HepG2 (cell line): ENCODE measurements at regions not wholly inside any gene's neighbourhood (a gene's known extent, or its start where the extent isn't known, plus 50 kb on each side); places are given as distances from the start of the nearest gene placed in this dataset.

Experiments
- ATAC-seq: fragments of 200-7000 bp; cut with Tn5 transposase; 3 replicates; pipeline ENCODE4 v1.9.1; 2020; ENCODE audit warnings: mild to moderate bottlenecking, moderate library complexity
- BruUV-seq: library from RNA; stranded (reverse); fragments of 400-500 nt; replicated peaks from 2 replicates; lab custom pipeline; 2021; lab: Mats Ljungman, UMichigan
- CTCF ChIA-PET: fragments of 300-600 bp; formaldehyde crosslinking; extraction: SDS; loops from one replicate; lab custom pipeline; 2021; ENCODE audit warnings: low total read pairs, inconsistent platforms, low intra/inter-chr PET ratio; lab: Yijun Ruan, JAX
- POLR2A ChIA-PET: fragments of 350-600 bp; sonication (Branson Sonifier 250); formaldehyde crosslinking; loops from one replicate; lab custom pipeline; 2020; ENCODE audit warnings: antibody characterized with exemption, inconsistent platforms; lab: Yijun Ruan, JAX
- DNase-seq: peaks from one replicate; pipeline ENCODE4 v3.0.0-alpha.2; 2015; ENCODE audit warnings: low spot score
- FAIRE-seq: peaks from 3 replicates; lab custom pipeline; 2011; peaks lifted over from hg19 to GRCh38; lab: Jason Lieb, UNC
- H2AFZ ChIP-seq: one replicate; pipeline ENCODE4 v1.6.1; 2011; ENCODE audit warnings: low read length, inconsistent platforms
- H3K27ac ChIP-seq: fragments of 300-600 bp; 3 replicates; pipeline ENCODE4 v1.8.0; 2011; ENCODE audit warnings: mixed run types, mild to moderate bottlenecking, mixed read lengths, low read length, inconsistent platforms; ENCODE audit not compliant: insufficient read depth; ENCODE audit errors: extremely low read length
- H3K27me3 ChIP-seq, 2 experiments: fragments of 200-600 bp in 1 of 2; 2 replicates in 1 of 2; 3 replicates in 1 of 2; pipeline versions ENCODE4 v1.6.0 to v1.8.0; 2011; ENCODE audit warnings: low read length in 2 of 2, mild to moderate bottlenecking in 2 of 2, moderate library complexity in 2 of 2, inconsistent platforms in 1 of 2; ENCODE audit not compliant: insufficient read depth in 2 of 2, control insufficient read depth in 1 of 2
- H3K36me3 ChIP-seq, 2 experiments: fragments of 200-600 bp in 1 of 2; replicated peaks in 1 of 2; 2 replicates in 1 of 2; 3 replicates in 1 of 2; pipeline versions ENCODE4 v1.5.1 to v1.8.0; 2011; ENCODE audit warnings: low read length in 2 of 2, inconsistent platforms in 1 of 2; ENCODE audit not compliant: insufficient read depth in 2 of 2, control insufficient read depth in 1 of 2
- H3K4me1 ChIP-seq: 2 replicates; pipeline ENCODE4 v1.5.1; 2012; ENCODE audit warnings: low read length, inconsistent platforms; ENCODE audit not compliant: insufficient read depth
- H3K4me2 ChIP-seq: 2 replicates; pipeline ENCODE4 v1.6.0; 2011; ENCODE audit warnings: low read depth, low read length, inconsistent platforms
- H3K4me3 ChIP-seq, 3 experiments: fragments of 200-600 bp in 1 of 3; sonication (generic), shearing (Covaris generic) in 1 of 3; replicated peaks in 1 of 3; 2 replicates each; pipeline ENCODE4 v1.5.1; 2011 to 2016; ENCODE audit warnings: low read length in 3 of 3, inconsistent platforms in 2 of 3, low read depth in 2 of 3, mild to moderate bottlenecking in 2 of 3, control low read depth in 1 of 3, mixed read lengths in 1 of 3; ENCODE audit not compliant: insufficient read depth in 1 of 3
- H3K79me2 ChIP-seq: one replicate; pipeline ENCODE4 v1.6.1; 2011; ENCODE audit warnings: low read length, inconsistent platforms; ENCODE audit not compliant: insufficient read depth
- H3K9ac ChIP-seq: 2 replicates; pipeline ENCODE4 v1.6.0; 2011; ENCODE audit warnings: mild to moderate bottlenecking, low read depth, low read length, inconsistent platforms; ENCODE audit not compliant: insufficient read depth
- H3K9me3 ChIP-seq: 2 replicates; pipeline ENCODE4 v1.5.1; 2012; ENCODE audit warnings: mild to moderate bottlenecking, low read length
- H4K20me1 ChIP-seq: 2 replicates; pipeline ENCODE4 v1.6.0; 2011; ENCODE audit warnings: inconsistent platforms, mild to moderate bottlenecking, low read length, moderate library complexity; ENCODE audit not compliant: insufficient read depth
- BRD4 ChIP-seq: sonication (generic); formaldehyde crosslinking; IDR thresholded peaks from 2 replicates; pipeline ENCODE4 v1.4.0; 2020; ENCODE audit warnings: missing genetic modification reagents
- RBM39 ChIP-seq: fragments of 200-400 bp; formaldehyde crosslinking; IDR thresholded peaks from one replicate; pipeline ENCODE4 v1.6.1; 2018; ENCODE audit warnings: antibody characterized with exemption, mild to moderate bottlenecking, low read depth, low read length; ENCODE audit not compliant: poor library complexity, severe bottlenecking
- SNAPC2 ChIP-seq: sonication (generic); formaldehyde crosslinking; IDR thresholded peaks from 2 replicates; pipeline ENCODE4 v1.8.1; 2022; ENCODE audit warnings: mild to moderate bottlenecking, missing genetic modification reagents
- UBTF ChIP-seq: sonication (generic); formaldehyde crosslinking; IDR thresholded peaks from 2 replicates; pipeline ENCODE4 v1.4.0; 2020; ENCODE audit warnings: mild to moderate bottlenecking, missing genetic modification reagents
- ZNF614 ChIP-seq: IDR thresholded peaks from 2 replicates; pipeline ENCODE4 v1.6.1; 2018; ENCODE audit warnings: missing biosample characterization, missing genetic modification reagents, inconsistent platforms, borderline replicate concordance
- ZNF724P ChIP-seq: sonication (generic); formaldehyde crosslinking; IDR thresholded peaks from 2 replicates; pipeline ENCODE4 v1.8.0; 2022; ENCODE audit warnings: missing genetic modification reagents, borderline replicate concordance
- ZNF740 ChIP-seq: sonication (generic); formaldehyde crosslinking; IDR thresholded peaks from 2 replicates; pipeline ENCODE4 v1.4.0; 2020; ENCODE audit warnings: missing genetic modification reagents
- WGBS: methylation state at CpG from one replicate; pipeline ENCODE4 v1.1.6; 2017; ENCODE audit warnings: low lambda C conversion rate; 5-methylcytosine and 5-hydroxymethylcytosine counted together
- in situ Hi-C: cut with HindIII; loops from 2 replicates; pipeline ENCODE4 v1.10.0; 2017; ENCODE audit warnings: low pct_unique_long_range_greater_than_20kb; ENCODE audit not compliant: extremely low pct_ligation_motif_present
- intact Hi-C: fragments of 100-400 bp; cut with micrococcal nuclease; formaldehyde crosslinking; loops from one replicate; pipeline ENCODE4 v1.10.0; 2022; ENCODE audit not compliant: unreplicated experiment

DNA sequence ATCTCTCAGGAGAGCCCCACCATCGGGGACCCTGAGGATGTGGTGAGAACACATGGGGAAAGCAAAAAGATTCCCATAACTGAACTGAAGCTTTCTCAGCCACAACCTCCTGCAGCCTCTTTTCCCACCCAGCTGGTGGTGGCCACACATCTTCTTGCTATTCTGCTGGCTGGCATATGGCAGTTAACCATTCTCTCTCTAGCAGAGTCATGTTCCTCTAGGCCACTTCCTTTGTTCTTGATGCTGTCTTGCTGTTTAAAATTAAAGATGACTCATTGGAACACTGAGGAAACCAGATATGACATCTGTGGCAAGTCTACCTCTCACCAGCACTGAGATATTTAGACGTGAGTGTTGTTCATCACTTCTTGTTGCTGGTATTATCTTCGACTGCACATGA, 180.3 kb upstream of the ROBO2 start:
- POLR2A ChIA-PET: no interaction called here
- H4K20me1 ChIP-seq: no peaks in the 10 kb centered on the region
- no TSS peak for BruUV-seq
- CTCF ChIA-PET: no interaction called here
- no peaks in the 10 kb centered on the region for H3K27me3 ChIP-seq
- no peak overlapping the region for H2AFZ ChIP-seq
- no peak overlapping the region for H3K9ac ChIP-seq
- TF ChIP-seq RBM39 (no peak), ZNF614 (CRISPR knock-in tag) (no peak), ZNF740 (CRISPR knock-in tag) (no peak), BRD4 (CRISPR knock-in tag) (no peak), UBTF (CRISPR knock-in tag) (no peak), ZNF724P (CRISPR knock-in tag) (no peak), SNAPC2 (CRISPR knock-in tag) (no peak)
- TF ChIP-seq, all 625 proteins: peak for 0
- in situ Hi-C loops (no loop called here), intact Hi-C loops (no loop called here)
- Histone ChIP-seq H3K27ac (no peak overlapping the region), H3K36me3 (no peaks in the 10 kb centered on the region), H3K4me2 (no peak overlapping the region), H3K79me2 (no peaks in the 10 kb centered on the region), H3K4me3 (no peak overlapping the region), H3K4me1 (no peaks in the 10 kb centered on the region), H3K9me3 (no peaks in the 10 kb centered on the region)
- DNase-seq (no peak), ATAC-seq (no peak), FAIRE-seq (no peak)
- 6% methylated on average over 3 of the region's 3 CpGs for WGBS
